WTC11 (cell line): ENCODE measurements at regions not wholly inside any gene's neighbourhood (a gene's known extent, or its start where the extent isn't known, plus 50 kb on each side); places are given as distances from the start of the nearest gene placed in this dataset.

ENCODE experiments used
- CREB1 ChIP-seq: sonication (generic); formaldehyde crosslinking; IDR thresholded peaks from 2 replicates; pipeline ENCODE4 v1.8.0; 2023; ENCODE audit warnings: mild to moderate bottlenecking, missing genetic modification reagents
- CTCF ChIP-seq: fragments of 200-600 bp; IDR thresholded peaks from 2 replicates; pipeline ENCODE4 v1.8.0; 2022; ENCODE audit warnings: antibody characterized with exemption
- E2F5 ChIP-seq: sonication (generic); formaldehyde crosslinking; IDR thresholded peaks from 2 replicates; pipeline ENCODE4 v1.8.1; 2022; ENCODE audit warnings: mild to moderate bottlenecking, moderate library complexity, missing genetic modification reagents
- MAX ChIP-seq: sonication (generic); formaldehyde crosslinking; IDR thresholded peaks from 2 replicates; pipeline ENCODE4 v1.8.0; 2022; ENCODE audit warnings: mild to moderate bottlenecking, missing genetic modification reagents
- SP1 ChIP-seq: sonication (generic); formaldehyde crosslinking; conservative IDR thresholded peaks from 2 replicates; pipeline ENCODE4 v1.8.1; 2022; ENCODE audit warnings: missing genetic modification reagents
- ZNF512 ChIP-seq: sonication (generic); formaldehyde crosslinking; IDR thresholded peaks from 2 replicates; pipeline ENCODE4 v1.8.1; 2022; ENCODE audit warnings: missing genetic modification reagents, borderline replicate concordance

- TF ChIP-seq SP1 (no peak), MAX (CRISPR knock-in tag) (no peak), CTCF (no peak), E2F5 (no peak), ZNF512 (CRISPR knock-in tag) (no peak), CREB1 (no peak)
These were observed 389.7 kb downstream of the BRD1 start for GRCh38 chr22:49437956-49438355.
